GM12891 (cell line): ENCODE measurements at regions not wholly inside any gene's neighbourhood (a gene's known extent, or its start where the extent isn't known, plus 50 kb on each side); places are given as distances from the start of the nearest gene placed in this dataset.

Experiments used
- PAX5 ChIP-seq: IDR thresholded peaks from 2 replicates; pipeline ENCODE4 v1.6.1; 2011; ENCODE audit warnings: low read length, moderate library complexity, mild to moderate bottlenecking; ENCODE audit not compliant: insufficient read depth, severe bottlenecking
- POLR2A ChIP-seq: IDR thresholded peaks from 2 replicates; pipeline ENCODE4 v1.6.1; 2011; ENCODE audit warnings: low read depth, low read length, control low read depth
- POLR2AphosphoS5 ChIP-seq: IDR thresholded peaks from 2 replicates; pipeline ENCODE4 v1.6.1; 2011; ENCODE audit warnings: low read depth, low read length, control low read depth
- POU2F2 ChIP-seq: IDR thresholded peaks from 2 replicates; pipeline ENCODE4 v1.6.1; 2011; ENCODE audit warnings: low read depth, mild to moderate bottlenecking, control low read depth, low read length, moderate library complexity
- SPI1 ChIP-seq: IDR thresholded peaks from 2 replicates; pipeline ENCODE4 v1.6.1; 2011; ENCODE audit warnings: low read depth, low read length, control low read depth
- TAF1 ChIP-seq: IDR thresholded peaks from 2 replicates; pipeline ENCODE4 v1.6.1; 2011; ENCODE audit warnings: low read depth, low read length, control low read depth

DNA sequence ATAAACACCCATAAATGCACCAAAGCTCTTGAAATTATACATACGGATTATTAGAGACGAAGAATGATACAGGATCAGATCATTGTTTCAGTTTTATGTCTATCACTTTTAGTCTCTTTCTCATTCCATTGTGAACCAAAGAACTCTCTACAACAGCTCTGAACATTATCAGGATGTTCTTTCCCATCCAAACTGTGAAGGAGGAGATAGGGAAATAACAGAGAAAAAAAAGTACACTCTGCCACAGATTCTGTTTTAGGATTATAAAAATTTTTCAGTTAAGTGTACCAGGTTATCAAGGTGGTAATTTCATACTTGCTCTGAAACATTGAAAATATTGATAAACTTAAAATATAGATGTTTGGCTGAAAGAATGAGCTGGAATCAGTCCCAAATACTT is 270.9 kb downstream of the MZT1 start:
- TF ChIP-seq TAF1 (no peak), POLR2A (no peak), POLR2AphosphoS5 (no peak), SPI1 (no peak), PAX5 (no peak), POU2F2 (no peak)
